ENCODE measurements at regions not wholly inside any gene's neighbourhood (a gene's known extent, or its start where the extent isn't known, plus 50 kb on each side); places are given as distances from the start of the nearest gene placed in this dataset.

DNA sequence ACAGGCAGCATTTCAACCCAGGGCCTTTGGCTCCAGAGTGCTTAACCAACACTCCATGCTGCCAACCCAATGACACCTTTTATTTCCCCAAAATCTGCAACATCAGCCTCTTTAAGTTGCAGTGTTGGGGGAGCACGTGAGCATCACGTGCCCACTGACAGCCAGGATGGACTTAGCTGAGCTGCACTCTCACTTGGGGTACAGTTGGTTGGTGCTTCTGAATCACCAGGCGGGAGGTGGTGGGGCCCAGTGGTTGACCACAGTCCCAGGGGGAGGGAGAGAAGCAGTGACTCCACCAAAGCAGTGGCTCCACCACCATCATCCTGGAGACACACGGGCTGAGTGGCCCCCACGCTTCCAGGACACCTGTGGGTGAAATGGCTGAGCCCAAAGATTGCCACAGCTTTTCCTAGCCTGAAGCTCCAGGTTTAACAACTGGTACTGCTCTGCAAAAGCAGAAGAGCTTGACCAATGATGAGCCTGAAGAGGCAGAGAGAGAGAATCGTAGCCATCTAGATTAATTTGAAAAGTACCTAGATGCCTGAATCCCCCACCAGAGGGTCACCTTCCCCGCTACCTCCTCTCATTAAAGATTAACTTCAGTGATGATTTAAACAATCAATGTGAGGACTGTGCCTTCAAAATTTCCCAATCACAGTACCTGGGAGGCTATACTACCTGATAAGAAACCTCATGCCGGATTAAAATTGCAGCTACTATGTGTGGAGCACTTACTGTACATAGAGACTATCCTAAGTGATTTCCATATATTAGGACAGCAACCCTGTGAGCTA lies 193.8 kb downstream of the FOXO1 start:
- H3K27ac ChIP-seq (ENCODE audit: low read depth, low read length): no peak overlapping the region
- ChIA-PET POLR2A (interaction anchor here (1.3 kb wide), 3 partner anchors 8 to 12 kb away, joined by 3 to 4 read pairs (median 3); no protein-coding TSS in a partner anchor), CTCF (interaction anchor here (0.7 kb wide), 1 partner anchor 117 kb away, joined by 4 read pairs; no protein-coding TSS in a partner anchor)
- Mint-ChIP-seq H3K9me3 (peaks cover 0 to 11% (median 0%) of the 10 kb centered on the region in 11 donors), H3K27me3 (no peaks in the 10 kb centered on the region), H3K27ac (peak overlapping the region in 1 of 9 donors; percentile 29), H3K4me3 (no peak overlapping the region), H3K36me3 (peaks cover 0 to 9% (median 6%) of the 10 kb centered on the region in 5 donors), H3K4me1 (peaks cover 2 to 61% (median 40%) of the 10 kb centered on the region in 7 donors)
- ATAC-seq (no peak), DNase-seq (no peak)
- H3K36me3 ChIP-seq (ENCODE audit: control insufficient read depth in 2 of 3, insufficient read depth in 3 of 3, low read length in 3 of 3): no peaks in the 10 kb centered on the region
- no peak overlapping the region for H3K4me3 ChIP-seq (ENCODE audit: low read length)
- intact Hi-C loops (cut with micrococcal nuclease): no loop called here
- no peaks in the 10 kb centered on the region for H3K27me3 ChIP-seq (ENCODE audit: control insufficient read depth in 2 of 2, insufficient read depth in 2 of 2, low read length in 2 of 2)
- peaks cover 0 to 4% of the 10 kb centered on the region in 2 donors for H3K4me1 ChIP-seq (ENCODE audit: control insufficient read depth in 2 of 2, insufficient read depth in 2 of 2, low read length in 2 of 2)
- no peaks in the 10 kb centered on the region for H3K9me3 ChIP-seq (ENCODE audit: control insufficient read depth in 2 of 3, low read length in 3 of 3)

DNA sequence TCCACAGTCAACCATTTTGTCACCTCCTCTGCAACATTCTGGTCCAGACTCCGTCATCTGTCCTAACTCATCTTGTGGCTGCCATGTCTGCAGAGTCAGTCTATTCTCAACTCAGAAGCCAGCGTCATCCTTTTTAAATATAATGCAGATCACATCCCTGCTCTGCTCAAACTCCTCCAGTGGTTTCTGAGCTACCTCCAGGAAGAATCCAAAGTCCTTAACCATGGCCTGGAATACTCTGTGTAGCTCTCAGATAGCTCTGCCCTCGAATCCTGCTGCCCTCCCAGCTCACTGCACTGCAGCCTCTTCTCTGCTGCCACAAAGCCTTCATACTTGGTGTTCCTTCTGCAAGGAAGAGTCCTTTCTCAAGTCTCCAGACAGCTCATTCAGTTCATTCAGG lies 190.8 kb downstream of the FOXO1 start:
- peaks cover 0 to 3% (median 0%) of the 10 kb centered on the region in 5 donors for H3K36me3 Mint-ChIP-seq
- no peak overlapping the region for H3K4me3 Mint-ChIP-seq
- no peaks in the 10 kb centered on the region for H3K9me3 ChIP-seq (ENCODE audit: control insufficient read depth in 2 of 3, low read length in 3 of 3)
- H3K27ac ChIP-seq (ENCODE audit: low read depth, low read length): no peak overlapping the region
- peaks cover 0 to 4% (median 0%) of the 10 kb centered on the region in 11 donors for H3K9me3 Mint-ChIP-seq
- H3K27me3 ChIP-seq (ENCODE audit: control insufficient read depth in 2 of 2, insufficient read depth in 2 of 2, low read length in 2 of 2): no peaks in the 10 kb centered on the region
- H3K27me3 Mint-ChIP-seq: no peaks in the 10 kb centered on the region
- intact Hi-C loops (cut with micrococcal nuclease): no loop called here
- peak overlapping the region in 3 of 9 donors; percentile 5 to 23 (median 9) for H3K27ac Mint-ChIP-seq
- no peak for DNase-seq
- CTCF ChIA-PET: no interaction called here
- H3K4me1 ChIP-seq (ENCODE audit: control insufficient read depth in 2 of 2, insufficient read depth in 2 of 2, low read length in 2 of 2): peaks cover 0 to 13% of the 10 kb centered on the region in 2 donors
- POLR2A ChIA-PET: interaction anchor here (0.8 kb wide), 1 partner anchor 9 kb away, joined by 3 read pairs; no protein-coding TSS in a partner anchor
- H3K4me1 Mint-ChIP-seq: peaks cover 8 to 78% (median 57%) of the 10 kb centered on the region in 7 donors
- H3K36me3 ChIP-seq (ENCODE audit: control insufficient read depth in 2 of 3, insufficient read depth in 3 of 3, low read length in 3 of 3): no peaks in the 10 kb centered on the region
- no peak for ATAC-seq
- no peak overlapping the region for H3K4me3 ChIP-seq (ENCODE audit: low read length)

DNA sequence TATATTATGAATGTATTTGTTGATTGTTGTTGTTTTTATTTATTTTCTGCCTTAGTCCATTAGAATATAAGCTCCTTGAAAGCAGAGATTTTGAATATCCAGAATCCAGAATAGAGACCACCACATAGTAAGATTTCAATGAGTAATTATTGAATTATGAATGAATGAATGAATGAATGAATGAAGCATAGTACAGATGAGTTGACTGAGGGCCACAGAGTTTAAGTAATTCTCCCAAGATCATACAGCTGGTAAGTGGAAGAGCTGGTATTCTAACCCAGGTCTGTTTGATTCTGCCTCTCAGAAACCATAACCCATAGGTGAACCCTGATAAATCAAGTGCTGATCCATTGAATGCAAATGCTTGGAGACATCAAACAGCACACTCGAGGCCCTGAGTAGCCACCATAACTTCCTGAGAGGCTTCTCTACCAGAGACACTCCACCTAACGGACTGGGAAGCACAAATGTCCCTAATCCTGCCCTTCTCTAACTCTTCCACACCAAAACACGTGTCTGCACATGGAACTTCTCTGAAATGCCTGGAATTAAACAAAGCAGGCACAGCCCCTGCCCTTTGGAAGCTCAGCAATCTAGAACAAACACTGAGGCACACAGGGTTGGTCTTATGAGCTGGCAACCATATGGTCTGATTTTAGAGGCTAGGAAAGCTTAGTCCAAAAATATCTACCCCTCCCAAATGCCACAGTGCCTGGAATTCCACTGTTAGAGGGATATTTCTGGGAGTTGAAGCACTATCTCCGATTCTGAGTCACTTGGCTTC lies 190.1 kb downstream of the FOXO1 start:
- no peak overlapping the region for H3K27ac ChIP-seq (ENCODE audit: low read depth, low read length)
- ATAC-seq (no peak), DNase-seq (no peak)
- H3K4me3 ChIP-seq (ENCODE audit: low read length): no peak overlapping the region
- Mint-ChIP-seq H3K27me3 (no peaks in the 10 kb centered on the region), H3K4me1 (peaks cover 15 to 80% (median 61%) of the 10 kb centered on the region in 7 donors), H3K4me3 (no peak overlapping the region), H3K36me3 (peaks cover 0 to 7% (median 0%) of the 10 kb centered on the region in 5 donors), H3K9me3 (peaks cover 0 to 9% (median 0%) of the 10 kb centered on the region in 11 donors), H3K27ac (peak overlapping the region in 4 of 9 donors; percentile 5 to 23 (median 14))
- intact Hi-C loops (cut with micrococcal nuclease): no loop called here
- peaks cover 0 to 21% of the 10 kb centered on the region in 2 donors for H3K4me1 ChIP-seq (ENCODE audit: control insufficient read depth in 2 of 2, insufficient read depth in 2 of 2, low read length in 2 of 2)
- no peaks in the 10 kb centered on the region for H3K36me3 ChIP-seq (ENCODE audit: control insufficient read depth in 2 of 3, insufficient read depth in 3 of 3, low read length in 3 of 3)
- CTCF ChIA-PET: no interaction called here
- no peaks in the 10 kb centered on the region for H3K9me3 ChIP-seq (ENCODE audit: control insufficient read depth in 2 of 3, low read length in 3 of 3)
- no peaks in the 10 kb centered on the region for H3K27me3 ChIP-seq (ENCODE audit: control insufficient read depth in 2 of 2, insufficient read depth in 2 of 2, low read length in 2 of 2)
- POLR2A ChIA-PET: no interaction called here

DNA sequence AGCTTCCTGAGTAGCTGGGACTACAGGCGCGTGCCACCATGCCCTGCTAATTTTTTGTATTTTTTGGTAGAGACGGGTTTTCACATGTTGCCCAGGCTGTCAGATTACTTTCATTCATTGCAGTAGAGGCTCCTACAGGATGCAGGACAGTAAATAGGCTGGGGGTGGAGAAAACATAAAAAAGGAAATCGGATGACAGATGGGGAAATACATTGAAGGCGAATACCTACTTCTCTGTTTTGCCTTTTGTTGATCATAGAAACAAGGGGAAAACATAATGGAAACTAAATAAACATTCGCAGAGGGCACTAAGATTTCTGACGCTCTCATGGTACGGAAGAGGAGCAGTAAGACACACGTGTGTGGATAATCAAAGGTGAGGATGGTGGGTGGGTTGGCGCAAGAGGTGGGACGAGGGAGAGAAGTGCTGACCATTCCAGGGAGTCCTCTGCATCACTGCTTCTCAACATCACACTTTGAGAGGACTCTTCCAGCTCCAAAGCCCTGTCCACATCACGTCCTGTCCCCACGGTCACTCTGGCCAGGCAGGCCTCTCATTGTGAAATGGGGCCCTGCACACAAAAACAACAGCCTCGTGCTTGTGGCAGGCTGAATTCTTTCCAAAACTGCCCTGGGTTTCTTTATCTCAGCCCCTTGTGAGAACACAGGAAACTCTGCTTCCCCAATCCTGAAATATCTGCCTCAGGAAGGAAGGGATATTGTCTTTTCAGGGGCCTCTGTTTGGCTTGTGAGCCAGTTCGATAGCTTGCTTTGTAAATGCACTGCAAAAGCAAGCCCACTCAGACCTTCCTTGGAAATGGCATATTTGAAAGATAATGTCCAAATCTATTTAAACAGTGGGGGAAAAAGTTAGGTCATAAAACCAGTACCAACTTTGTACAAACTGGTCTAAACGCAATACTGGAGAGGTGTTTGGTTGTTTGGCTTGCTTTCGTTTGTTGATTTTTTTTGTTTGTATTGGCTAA lies 188.5 kb downstream of the FOXO1 start:
- no peaks in the 10 kb centered on the region for H3K27me3 Mint-ChIP-seq
- POLR2A ChIA-PET: no interaction called here
- peak overlapping the region in 5 of 9 donors; percentile 6 to 70 (median 25) for H3K27ac Mint-ChIP-seq
- H3K36me3 ChIP-seq (ENCODE audit: control insufficient read depth in 2 of 3, insufficient read depth in 3 of 3, low read length in 3 of 3): no peaks in the 10 kb centered on the region
- peaks cover 0 to 9% (median 0%) of the 10 kb centered on the region in 5 donors for H3K36me3 Mint-ChIP-seq
- H3K4me3 ChIP-seq (ENCODE audit: low read length): no peak overlapping the region
- H3K27ac ChIP-seq (ENCODE audit: low read depth, low read length): no peak overlapping the region
- H3K4me1 ChIP-seq (ENCODE audit: control insufficient read depth in 2 of 2, insufficient read depth in 2 of 2, low read length in 2 of 2): peaks cover 3 to 36% of the 10 kb centered on the region in 2 donors
- ATAC-seq (peak; percentile 47), DNase-seq (no peak)
- H3K9me3 Mint-ChIP-seq: peaks cover 0 to 13% (median 0%) of the 10 kb centered on the region in 11 donors
- H3K4me1 Mint-ChIP-seq: peaks cover 17 to 85% (median 75%) of the 10 kb centered on the region in 7 donors
- peak overlapping the region in 1 of 10 donors; percentile 38 for H3K4me3 Mint-ChIP-seq
- no peaks in the 10 kb centered on the region for H3K27me3 ChIP-seq (ENCODE audit: control insufficient read depth in 2 of 2, insufficient read depth in 2 of 2, low read length in 2 of 2)
- intact Hi-C loops (cut with micrococcal nuclease): no loop called here
- no peaks in the 10 kb centered on the region for H3K9me3 ChIP-seq (ENCODE audit: control insufficient read depth in 2 of 3, low read length in 3 of 3)
- CTCF ChIA-PET: no interaction called here

DNA sequence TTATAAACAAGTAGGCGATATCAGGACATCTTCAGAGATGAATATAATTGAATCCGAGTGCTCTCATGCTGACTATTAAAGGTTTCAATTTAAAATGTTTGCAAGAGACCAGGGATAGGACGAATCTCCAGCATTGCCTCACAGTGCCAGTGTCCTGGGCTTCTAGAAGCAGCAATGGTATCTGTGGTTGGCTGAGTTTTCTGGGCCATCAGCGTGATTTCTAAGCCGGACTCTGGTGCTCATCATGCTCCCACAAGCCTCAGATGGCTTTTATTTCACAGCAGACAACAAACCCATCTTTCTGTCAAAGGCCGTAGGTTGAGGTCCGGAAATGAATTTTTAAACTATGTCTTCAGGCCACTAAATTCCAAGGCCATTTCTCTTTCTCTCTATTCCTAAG lies 187.7 kb downstream of the FOXO1 start:
- no peaks in the 10 kb centered on the region for H3K36me3 ChIP-seq (ENCODE audit: control insufficient read depth in 2 of 3, insufficient read depth in 3 of 3, low read length in 3 of 3)
- H3K9me3 ChIP-seq (ENCODE audit: control insufficient read depth in 2 of 3, low read length in 3 of 3): no peaks in the 10 kb centered on the region
- Mint-ChIP-seq H3K9me3 (peaks cover 0 to 13% (median 0%) of the 10 kb centered on the region in 11 donors), H3K4me1 (peaks cover 19 to 85% (median 77%) of the 10 kb centered on the region in 7 donors), H3K36me3 (peaks cover 0 to 9% (median 0%) of the 10 kb centered on the region in 5 donors), H3K27ac (peak overlapping the region in 5 of 9 donors; percentile 5 to 72 (median 51)), H3K4me3 (peak overlapping the region in 1 of 10 donors; percentile 16), H3K27me3 (no peaks in the 10 kb centered on the region)
- intact Hi-C loops (cut with micrococcal nuclease): no loop called here
- no peak for DNase-seq
- ATAC-seq: no peak
- H3K4me1 ChIP-seq (ENCODE audit: control insufficient read depth in 2 of 2, insufficient read depth in 2 of 2, low read length in 2 of 2): peaks cover 4 to 45% of the 10 kb centered on the region in 2 donors
- no peak overlapping the region for H3K4me3 ChIP-seq (ENCODE audit: low read length)
- no peaks in the 10 kb centered on the region for H3K27me3 ChIP-seq (ENCODE audit: control insufficient read depth in 2 of 2, insufficient read depth in 2 of 2, low read length in 2 of 2)
- ChIA-PET CTCF (no interaction called here), POLR2A (no interaction called here)
- H3K27ac ChIP-seq (ENCODE audit: low read depth, low read length): no peak overlapping the region

Data from naive thymus-derived CD4-positive, alpha-beta T cell (primary cell).